Lower lobe of right lung (tissue), 2 donors: ENCODE measurements at regions not wholly inside any gene's neighbourhood (a gene's known extent, or its start where the extent isn't known, plus 50 kb on each side); places are given as distances from the start of the nearest gene placed in this dataset.

Experiments
- ATAC-seq, 2 donors: fragments of 200-7000 bp; cut with Tn5 transposase; one replicate each; pipeline ENCODE4 v1.9.1; 2020 to 2022; ENCODE audit warnings: mild to moderate bottlenecking in 2 of 2, moderate library complexity in 2 of 2
- DNase-seq: peaks from one replicate; pipeline ENCODE4 v3.0.0-alpha.2; 2020
- H3K27ac ChIP-seq: fragments of 200-600 bp; one replicate; pipeline ENCODE4 v1.8.0; 2022
- H3K27me3 ChIP-seq: fragments of 200-600 bp; one replicate; pipeline ENCODE4 v1.8.0; 2022; ENCODE audit warnings: low read depth
- H3K36me3 ChIP-seq: fragments of 200-600 bp; one replicate; pipeline ENCODE4 v1.8.0; 2022; ENCODE audit warnings: mild to moderate bottlenecking
- H3K4me1 ChIP-seq: fragments of 200-600 bp; one replicate; pipeline ENCODE4 v1.8.0; 2022
- H3K4me3 ChIP-seq: fragments of 200-600 bp; one replicate; pipeline ENCODE4 v1.8.0; 2022; ENCODE audit warnings: mild to moderate bottlenecking
- H3K9me3 ChIP-seq: fragments of 200-600 bp; one replicate; pipeline ENCODE4 v1.8.0; 2022
- CTCF ChIP-seq: fragments of 200-600 bp; IDR thresholded peaks from one replicate; pipeline ENCODE4 v1.8.0; 2022; ENCODE audit warnings: antibody characterized with exemption, mild to moderate bottlenecking
- intact Hi-C: fragments of 100-400 bp; cut with DNase I; formaldehyde crosslinking; loops from one replicate; pipeline ENCODE4 v1.11.0; 2022
- donor health status: DM: no; HTN: yes; CAD: no; lungs with severe emphysema.

GRCh38 chr6:68273297-68273696 lies 361.8 kb upstream of the ADGRB3 start:
- no peak for ATAC-seq
- intact Hi-C loops = no loop called here
- no peak for DNase-seq

GRCh38 chr6:68256391-68256790 lies 378.7 kb upstream of the ADGRB3 start:
- H3K27ac ChIP-seq = no peak overlapping the region
- no peak for TF ChIP-seq CTCF
- no peaks in the 10 kb centered on the region for H3K27me3 ChIP-seq
- intact Hi-C loops = no loop called here
- H3K9me3 ChIP-seq = no peaks in the 10 kb centered on the region
- ATAC-seq (no peak), DNase-seq (no peak)
- H3K4me1 ChIP-seq = no peaks in the 10 kb centered on the region
- no peak overlapping the region for H3K4me3 ChIP-seq
- no peaks in the 10 kb centered on the region for H3K36me3 ChIP-seq

More at GRCh38 chr6:68273297-68273696, 361.8 kb upstream of the ADGRB3 start:
- no peak for TF ChIP-seq CTCF
- Histone ChIP-seq H3K9me3 (no peaks in the 10 kb centered on the region), H3K27ac (no peak overlapping the region), H3K4me3 (no peak overlapping the region), H3K36me3 (no peaks in the 10 kb centered on the region), H3K27me3 (no peaks in the 10 kb centered on the region), H3K4me1 (no peaks in the 10 kb centered on the region)

- no peak for ATAC-seq
- intact Hi-C loops = no loop called here
- DNase-seq = no peak
- Histone ChIP-seq H3K27ac (no peak overlapping the region), H3K4me1 (no peaks in the 10 kb centered on the region), H3K36me3 (no peaks in the 10 kb centered on the region), H3K4me3 (no peak overlapping the region), H3K9me3 (no peaks in the 10 kb centered on the region), H3K27me3 (no peaks in the 10 kb centered on the region)
- TF ChIP-seq CTCF = no peak
Measured at GRCh38 chr6:68252632-68253031, 382.4 kb upstream of the ADGRB3 start.

GRCh38 chr6:68247782-68248181 lies 387.3 kb upstream of the ADGRB3 start:
- Histone ChIP-seq H3K4me3 (no peak overlapping the region), H3K4me1 (no peaks in the 10 kb centered on the region), H3K9me3 (no peaks in the 10 kb centered on the region), H3K36me3 (no peaks in the 10 kb centered on the region), H3K27me3 (no peaks in the 10 kb centered on the region), H3K27ac (no peak overlapping the region)
- ATAC-seq = no peak
- no peak for TF ChIP-seq CTCF
- intact Hi-C loops = no loop called here
- DNase-seq = no peak

- H3K27me3 ChIP-seq = no peaks in the 10 kb centered on the region
- ATAC-seq = no peak
Measured at GRCh38 chr6:68240726-68241125, 394.4 kb upstream of the ADGRB3 start.

More at GRCh38 chr6:68240726-68241125, 394.4 kb upstream of the ADGRB3 start:
- no peak overlapping the region for H3K27ac ChIP-seq
- no peaks in the 10 kb centered on the region for H3K36me3 ChIP-seq
- H3K4me1 ChIP-seq = no peaks in the 10 kb centered on the region
- TF ChIP-seq CTCF = no peak
- intact Hi-C loops = no loop called here
- H3K4me3 ChIP-seq = no peak overlapping the region
- no peak for DNase-seq
- H3K9me3 ChIP-seq = no peaks in the 10 kb centered on the region
